Keratinocyte (primary cell): ENCODE measurements at regions not wholly inside any gene's neighbourhood (a gene's known extent, or its start where the extent isn't known, plus 50 kb on each side); places are given as distances from the start of the nearest gene placed in this dataset.

Experiments used
- DNase-seq: peaks from one replicate; pipeline ENCODE4 v3.0.0-alpha.2; 2011; ENCODE audit warnings: low read depth, missing footprints, low spot score
- FAIRE-seq: peaks from 2 replicates; lab custom pipeline; 2011; peaks lifted over from hg19 to GRCh38; lab: Jason Lieb, UNC
- H2AFZ ChIP-seq: 2 replicates; pipeline ENCODE4 v1.6.0; 2012; ENCODE audit warnings: low read length, control low read depth, inconsistent platforms; ENCODE audit not compliant: control insufficient read depth
- H3K27ac ChIP-seq: 2 replicates; pipeline ENCODE4 v1.5.1; 2011; ENCODE audit warnings: low read length; ENCODE audit not compliant: control insufficient read depth, insufficient read depth
- H3K27me3 ChIP-seq: 3 replicates; pipeline ENCODE4 v1.6.0; 2011; ENCODE audit warnings: low read length; ENCODE audit not compliant: control insufficient read depth, insufficient read depth; ENCODE audit errors: extremely low read depth
- H3K36me3 ChIP-seq, 2 experiments: 2 replicates in 1 of 2; 3 replicates in 1 of 2; pipeline ENCODE4 v1.5.1; 2011; ENCODE audit warnings: low read length in 2 of 2, mild to moderate bottlenecking in 1 of 2; ENCODE audit not compliant: control insufficient read depth in 2 of 2, insufficient read depth in 2 of 2; ENCODE audit errors: extremely low read depth in 1 of 2
- H3K4me1 ChIP-seq: 3 replicates; pipeline ENCODE4 v1.5.1; 2011; ENCODE audit warnings: low read length; ENCODE audit not compliant: control insufficient read depth, insufficient read depth; ENCODE audit errors: extremely low read depth
- H3K4me2 ChIP-seq: 3 replicates; pipeline ENCODE4 v1.6.0; 2011; ENCODE audit warnings: low read depth, low read length; ENCODE audit not compliant: control insufficient read depth, insufficient read depth; ENCODE audit errors: extremely low read depth
- H3K4me3 ChIP-seq, 3 experiments: fragments of 200-600 bp in 1 of 3; sonication (generic) in 1 of 3; 2 replicates in 2 of 3; 3 replicates in 1 of 3; pipeline ENCODE4 v1.5.1; 2011 to 2016; ENCODE audit warnings: low read length in 3 of 3, mild to moderate bottlenecking in 3 of 3, control low read depth in 2 of 3, inconsistent platforms in 1 of 3, low read depth in 1 of 3, mixed read lengths in 1 of 3, mixed run types in 1 of 3, moderate library complexity in 1 of 3; ENCODE audit not compliant: control insufficient read depth in 2 of 3, insufficient read depth in 2 of 3; ENCODE audit errors: extremely low read depth in 1 of 3
- H3K79me2 ChIP-seq: 2 replicates; pipeline ENCODE4 v1.6.0; 2012; ENCODE audit warnings: low read length; ENCODE audit not compliant: control insufficient read depth, insufficient read depth
- H3K9ac ChIP-seq: 3 replicates; pipeline ENCODE4 v1.6.0; 2011; ENCODE audit warnings: low read length; ENCODE audit not compliant: control insufficient read depth, insufficient read depth; ENCODE audit errors: extremely low read depth
- H3K9me1 ChIP-seq: 3 replicates; pipeline ENCODE4 v1.6.0; 2011; ENCODE audit warnings: low read length; ENCODE audit not compliant: control insufficient read depth, insufficient read depth; ENCODE audit errors: extremely low read depth
- H3K9me3 ChIP-seq: 2 replicates; pipeline ENCODE4 v1.5.1; 2012; ENCODE audit warnings: low read depth, low read length; ENCODE audit not compliant: control insufficient read depth
- H4K20me1 ChIP-seq: 3 replicates; pipeline ENCODE4 v1.6.0; 2011; ENCODE audit warnings: low read length; ENCODE audit not compliant: control insufficient read depth, insufficient read depth; ENCODE audit errors: extremely low read depth
- CTCF ChIP-seq, 3 experiments: IDR thresholded peaks in 1 of 3; conservative IDR thresholded peaks in 1 of 3; optimal IDR thresholded peaks in 1 of 3; 2 replicates in 2 of 3; 3 replicates in 1 of 3; pipeline versions ENCODE3 to v1.5.1; 2011; ENCODE audit warnings: low read length in 3 of 3, mild to moderate bottlenecking in 3 of 3, moderate library complexity in 2 of 3, control low read depth in 1 of 3, inconsistent platforms in 1 of 3; ENCODE audit not compliant: insufficient read depth in 2 of 3; ENCODE audit errors: extremely low read depth in 1 of 3
- EZH2 ChIP-seq: IDR thresholded peaks from one replicate; pipeline ENCODE4 v1.6.1; 2012; ENCODE audit warnings: inconsistent platforms, mild to moderate bottlenecking, low read length, moderate library complexity
- dilution Hi-C: fragments of 300-500 bp; cut with MboI; formaldehyde crosslinking; loops from one replicate; pipeline ENCODE4 v1.7.0; 2020; ENCODE audit warnings: low sequenced_read_pairs; ENCODE audit not compliant: extremely low pct_ligation_motif_present

- dilution Hi-C loops: no loop called here
- FAIRE-seq (no peak), DNase-seq (no peak)
- Histone ChIP-seq H2AFZ (no peak overlapping the region), H3K9ac (no peak overlapping the region), H3K79me2 (no peaks in the 10 kb centered on the region), H3K4me2 (no peak overlapping the region), H3K9me1 (no peaks in the 10 kb centered on the region), H4K20me1 (no peaks in the 10 kb centered on the region), H3K4me1 (no peaks in the 10 kb centered on the region), H3K4me3 (no peak overlapping the region), H3K9me3 (peaks cover 2% of the 10 kb centered on the region), H3K27me3 (no peaks in the 10 kb centered on the region), H3K36me3 (no peaks in the 10 kb centered on the region), H3K27ac (no peak overlapping the region)
- TF ChIP-seq EZH2: no peak
- no peak for TF ChIP-seq CTCF (optimal IDR thresholded peaks at IDR 0.05 in 1 of 3, IDR thresholded peaks at IDR 0.05 in 1 of 3, conservative IDR thresholded peaks at IDR 0.05 in 1 of 3; ENCODE audit: extremely low read depth in 1 of 3, insufficient read depth in 2 of 3, low read length in 3 of 3)
These were observed 266.3 kb downstream of the FOXL1 start for GRCh38 chr16:86844695-86845094.

GRCh38 chr16:86846136-86846535, 267.8 kb downstream of the FOXL1 start:
- H3K9me1 ChIP-seq: no peaks in the 10 kb centered on the region
- no peaks in the 10 kb centered on the region for H3K4me1 ChIP-seq
- H3K9ac ChIP-seq: no peak overlapping the region
- dilution Hi-C loops: no loop called here
- no peak for FAIRE-seq
- DNase-seq: no peak
- no peaks in the 10 kb centered on the region for H3K27me3 ChIP-seq
- no peak overlapping the region for H3K4me2 ChIP-seq
- no peaks in the 10 kb centered on the region for H3K36me3 ChIP-seq
- no peaks in the 10 kb centered on the region for H4K20me1 ChIP-seq
- H2AFZ ChIP-seq: no peak overlapping the region
- H3K27ac ChIP-seq: no peak overlapping the region
- H3K9me3 ChIP-seq: peaks cover 2% of the 10 kb centered on the region
- no peaks in the 10 kb centered on the region for H3K79me2 ChIP-seq
- H3K4me3 ChIP-seq: no peak overlapping the region
- no peak for TF ChIP-seq CTCF (optimal IDR thresholded peaks at IDR 0.05 in 1 of 3, IDR thresholded peaks at IDR 0.05 in 1 of 3, conservative IDR thresholded peaks at IDR 0.05 in 1 of 3; ENCODE audit: extremely low read depth in 1 of 3, insufficient read depth in 2 of 3, low read length in 3 of 3)
- TF ChIP-seq EZH2: no peak
